ENCODE measurements at regions not wholly inside any gene's neighbourhood (a gene's known extent, or its start where the extent isn't known, plus 50 kb on each side); places are given as distances from the start of the nearest gene placed in this dataset.

GRCh38 chrX:88072339-88073030 lies 554.9 kb downstream of the KLHL4 start:
- TF ChIP-seq EZH2phosphoT487 (IDR thresholded peaks at IDR 0.05; ENCODE audit: low read depth, severe bottlenecking, unreplicated experiment) = no peak
- no peak for TF ChIP-seq CTCF (IDR thresholded peaks at IDR 0.05; ENCODE audit: poor library complexity)
- TF ChIP-seq EZH2 (IDR thresholded peaks at IDR 0.05; ENCODE audit: borderline replicate concordance) = no peak
